Heart left ventricle (tissue), 13 donors: ENCODE measurements at regions not wholly inside any gene's neighbourhood (a gene's known extent, or its start where the extent isn't known, plus 50 kb on each side); places are given as distances from the start of the nearest gene placed in this dataset.

Experiments used
- POLR2A ChIP-seq, 2 donors: fragments of 450-650 bp; IDR thresholded peaks; one replicate each; pipeline ENCODE4 v1.6.1; 2017; ENCODE audit warnings: antibody characterized with exemption in 2 of 2, mild to moderate bottlenecking in 2 of 2, moderate library complexity in 2 of 2
- TF ChIP-seq, protein P1 (sequence below), 12 donors: fragments of 200-600 bp; sonication (generic) in 4 of 12; IDR thresholded peaks; one replicate each; pipeline versions ENCODE4 v1.5.0 to v1.8.0; 2018 to 2022; ENCODE audit warnings: antibody characterized with exemption in 12 of 12, mild to moderate bottlenecking in 5 of 12
- donor health status: ischemic (EF 13 %, LVEDD 7.1; RV severe dilation, severe dysfunction).
- donor health status: DM: no; HTN: yes; CAD: no.
- donor health status: DM: no; HTN: no; CAD: no.
- donor health status: ischemic (EF 25% LVEDD 6.9; RV normal size, moderate dysfunction).
- donor health status: ischemic (EF 25% LVEDD 5.7; RV mildly dilated, moderate dysfunction).
- donor health status: ischemic (EF 35%, LVEDD 5.7; RV mildly dilated, moderate dysfunction).
- donor health status: nonischemic (EF 11% LVEDD 7.7; RV severe dilation, severe dysfunction).
- donor health status: DM: yes; HTN: yes; CAD: no.
- donor health status: PGD.
- donor health status: ischemic (EF 29% LVEDD 5.4; RV normal size, mild dysfunction).
- donor health status: nonischemic (EF 23%, LVEDD 6.1; RV moderate dilation, normal function).

DNA sequence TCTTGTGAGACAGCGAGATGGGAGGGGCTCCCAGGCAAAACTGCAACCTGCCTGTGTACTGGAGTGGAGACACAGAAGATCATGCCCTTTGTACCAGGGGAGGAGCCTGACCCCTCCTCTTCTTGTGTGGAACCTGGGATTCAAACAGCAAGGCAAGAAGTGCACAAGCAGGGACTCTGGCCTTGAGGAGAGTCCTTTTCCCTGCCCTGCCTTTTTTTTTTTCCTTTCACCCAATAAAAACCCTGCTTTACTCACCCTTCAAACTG lies 251.8 kb upstream of the OPRM1 start:
- no peak for TF ChIP-seq POLR2A (IDR thresholded peaks at IDR 0.05)
- TF ChIP-seq, protein P1, sequence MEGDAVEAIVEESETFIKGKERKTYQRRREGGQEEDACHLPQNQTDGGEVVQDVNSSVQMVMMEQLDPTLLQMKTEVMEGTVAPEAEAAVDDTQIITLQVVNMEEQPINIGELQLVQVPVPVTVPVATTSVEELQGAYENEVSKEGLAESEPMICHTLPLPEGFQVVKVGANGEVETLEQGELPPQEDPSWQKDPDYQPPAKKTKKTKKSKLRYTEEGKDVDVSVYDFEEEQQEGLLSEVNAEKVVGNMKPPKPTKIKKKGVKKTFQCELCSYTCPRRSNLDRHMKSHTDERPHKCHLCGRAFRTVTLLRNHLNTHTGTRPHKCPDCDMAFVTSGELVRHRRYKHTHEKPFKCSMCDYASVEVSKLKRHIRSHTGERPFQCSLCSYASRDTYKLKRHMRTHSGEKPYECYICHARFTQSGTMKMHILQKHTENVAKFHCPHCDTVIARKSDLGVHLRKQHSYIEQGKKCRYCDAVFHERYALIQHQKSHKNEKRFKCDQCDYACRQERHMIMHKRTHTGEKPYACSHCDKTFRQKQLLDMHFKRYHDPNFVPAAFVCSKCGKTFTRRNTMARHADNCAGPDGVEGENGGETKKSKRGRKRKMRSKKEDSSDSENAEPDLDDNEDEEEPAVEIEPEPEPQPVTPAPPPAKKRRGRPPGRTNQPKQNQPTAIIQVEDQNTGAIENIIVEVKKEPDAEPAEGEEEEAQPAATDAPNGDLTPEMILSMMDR (IDR thresholded peaks at IDR 0.05): no peak
